Astrocyte (in vitro differentiated cells and primary cell): ENCODE measurements at regions not wholly inside any gene's neighbourhood (a gene's known extent, or its start where the extent isn't known, plus 50 kb on each side); places are given as distances from the start of the nearest gene placed in this dataset.
"Not testable (repeated sequence)": the region's sequence is repeated elsewhere in the genome, so short reads cannot be mapped to it uniquely, and the experiment has no call there.

Experiments used
- DNase-seq: peaks from one replicate; pipeline ENCODE4 v3.0.0-alpha.2; 2010; ENCODE audit warnings: low read depth
- FAIRE-seq: peaks from 2 replicates; lab custom pipeline; 2011; peaks lifted over from hg19 to GRCh38; lab: Jason Lieb, UNC
- H2AFZ ChIP-seq: 2 replicates; pipeline ENCODE4 v1.6.0; 2012; ENCODE audit warnings: low read depth, low read length, inconsistent platforms
- H3K27ac ChIP-seq: 2 replicates; pipeline ENCODE4 v1.5.1; 2011; ENCODE audit warnings: low read depth, low read length, inconsistent platforms
- H3K27me3 ChIP-seq: 2 replicates; pipeline ENCODE4 v1.6.0; 2011; ENCODE audit warnings: low read length, inconsistent platforms; ENCODE audit not compliant: insufficient read depth
- H3K36me3 ChIP-seq: 2 replicates; pipeline ENCODE4 v1.5.1; 2011; ENCODE audit warnings: low read length, inconsistent platforms; ENCODE audit not compliant: insufficient read depth
- H3K4me1 ChIP-seq: 2 replicates; pipeline ENCODE4 v1.5.1; 2011; ENCODE audit warnings: low read length, inconsistent platforms; ENCODE audit not compliant: insufficient read depth
- H3K4me2 ChIP-seq: 2 replicates; pipeline ENCODE4 v1.6.0; 2012; ENCODE audit warnings: low read length, inconsistent platforms
- H3K4me3 ChIP-seq: 2 replicates; pipeline ENCODE4 v1.5.1; 2011; ENCODE audit warnings: low read depth, mild to moderate bottlenecking, low read length, inconsistent platforms; ENCODE audit not compliant: insufficient read depth
- H3K79me2 ChIP-seq: 2 replicates; pipeline ENCODE4 v1.6.0; 2012; ENCODE audit warnings: mild to moderate bottlenecking, low read length, inconsistent platforms; ENCODE audit not compliant: insufficient read depth
- H3K9ac ChIP-seq: 2 replicates; pipeline ENCODE4 v1.6.0; 2012; ENCODE audit warnings: mild to moderate bottlenecking, low read length, inconsistent platforms
- H3K9me3 ChIP-seq: 2 replicates; pipeline ENCODE4 v1.5.1; 2012; ENCODE audit warnings: low read depth, mild to moderate bottlenecking, low read length, inconsistent platforms; ENCODE audit not compliant: insufficient read depth
- H4K20me1 ChIP-seq: 2 replicates; pipeline ENCODE4 v1.6.0; 2012; ENCODE audit warnings: low read length, inconsistent platforms; ENCODE audit not compliant: insufficient read depth
- H3K27ac Mint-ChIP-seq: one replicate; pipeline ENCODE4 v1.8.0; 2021; ENCODE audit warnings: mild to moderate bottlenecking, mixed read lengths; ENCODE audit not compliant: unreplicated experiment
- H3K27me3 Mint-ChIP-seq: one replicate; pipeline ENCODE4 v1.8.0; 2021; ENCODE audit warnings: low read depth, mixed read lengths; ENCODE audit not compliant: unreplicated experiment
- H3K36me3 Mint-ChIP-seq: one replicate; pipeline ENCODE4 v1.8.0; 2021; ENCODE audit warnings: low read depth, mixed read lengths; ENCODE audit not compliant: unreplicated experiment
- H3K4me1 Mint-ChIP-seq: one replicate; pipeline ENCODE4 v1.8.0; 2021; ENCODE audit warnings: low read depth, mixed read lengths; ENCODE audit not compliant: unreplicated experiment
- H3K4me3 Mint-ChIP-seq: one replicate; pipeline ENCODE4 v1.8.0; 2021; ENCODE audit warnings: mild to moderate bottlenecking, moderate library complexity, mixed read lengths; ENCODE audit not compliant: unreplicated experiment
- H3K9me3 Mint-ChIP-seq: one replicate; pipeline ENCODE4 v1.8.0; 2021; ENCODE audit warnings: mild to moderate bottlenecking, mixed read lengths; ENCODE audit not compliant: unreplicated experiment
- CTCF ChIP-seq: IDR thresholded peaks from 2 replicates; pipeline ENCODE4 v1.5.1; 2011; ENCODE audit warnings: low read depth, mild to moderate bottlenecking, inconsistent platforms, low read length, moderate library complexity; ENCODE audit not compliant: insufficient read depth
- EZH2 ChIP-seq: IDR thresholded peaks from 2 replicates; pipeline ENCODE4 v1.6.1; 2012; ENCODE audit warnings: mild to moderate bottlenecking, low read length, inconsistent platforms; ENCODE audit not compliant: insufficient read depth

GRCh38 chr1:21381354-21381753, 58.6 kb upstream of the NBPF3 start:
- DNase-seq (no peak), FAIRE-seq (no peak)
- Histone ChIP-seq H4K20me1 (no peaks in the 10 kb centered on the region), H2AFZ (no peak overlapping the region), H3K27me3 (peaks cover 15% of the 10 kb centered on the region), H3K9me3 (no peaks in the 10 kb centered on the region), H3K9ac (no peak overlapping the region), H3K4me3 (no peak overlapping the region), H3K27ac (no peak overlapping the region), H3K4me1 (no peaks in the 10 kb centered on the region), H3K79me2 (no peaks in the 10 kb centered on the region), H3K36me3 (no peaks in the 10 kb centered on the region), H3K4me2 (no peak overlapping the region)
- peaks cover 4% of the 10 kb centered on the region for H3K36me3 Mint-ChIP-seq
- H3K9me3 Mint-ChIP-seq = peaks cover 8% of the 10 kb centered on the region
- no peak overlapping the region for H3K4me3 Mint-ChIP-seq
- peaks cover 32% of the 10 kb centered on the region for H3K27me3 Mint-ChIP-seq
- TF ChIP-seq CTCF = no peak
- TF ChIP-seq EZH2 = no peak
- peaks cover 2% of the 10 kb centered on the region for H3K4me1 Mint-ChIP-seq
- no peak overlapping the region for H3K27ac Mint-ChIP-seq

- H3K36me3 ChIP-seq, H3K36me3 Mint-ChIP-seq, H2AFZ ChIP-seq, H3K27ac Mint-ChIP-seq, FAIRE-seq, DNase-seq, H3K9ac ChIP-seq, H3K27ac ChIP-seq, H3K79me2 ChIP-seq, H3K4me2 ChIP-seq, H3K4me1 Mint-ChIP-seq, H3K9me3 ChIP-seq, H3K4me1 ChIP-seq, H3K4me3 ChIP-seq, H3K9me3 Mint-ChIP-seq, H4K20me1 ChIP-seq, H3K4me3 Mint-ChIP-seq: not testable (repeated sequence)
- peaks cover 15% of the 10 kb centered on the region for H3K27me3 ChIP-seq
- peaks cover 32% of the 10 kb centered on the region for H3K27me3 Mint-ChIP-seq
Observed at GRCh38 chr1:21380147-21380546, 59.8 kb upstream of the NBPF3 start.

- H3K36me3 ChIP-seq = no peaks in the 10 kb centered on the region
- H3K79me2 ChIP-seq = no peaks in the 10 kb centered on the region
- no peak for TF ChIP-seq CTCF
- TF ChIP-seq EZH2 = no peak
- no peaks in the 10 kb centered on the region for H3K4me1 ChIP-seq
- Mint-ChIP-seq H3K9me3 (peaks cover 9% of the 10 kb centered on the region), H3K27ac (no peak overlapping the region), H3K4me3 (no peak overlapping the region), H3K27me3 (peaks cover 27% of the 10 kb centered on the region), H3K4me1 (no peaks in the 10 kb centered on the region), H3K36me3 (peaks cover 2% of the 10 kb centered on the region)
- DNase-seq (no peak), FAIRE-seq (no peak)
- H3K27ac ChIP-seq = no peak overlapping the region
- peaks cover 15% of the 10 kb centered on the region for H3K27me3 ChIP-seq
- H3K4me2 ChIP-seq = no peak overlapping the region
- H3K9ac ChIP-seq = no peak overlapping the region
- H2AFZ ChIP-seq = no peak overlapping the region
- H3K4me3 ChIP-seq = no peak overlapping the region
- H4K20me1 ChIP-seq = no peaks in the 10 kb centered on the region
- H3K9me3 ChIP-seq = no peaks in the 10 kb centered on the region
Observed at GRCh38 chr1:21379571-21379970, 60.4 kb upstream of the NBPF3 start.
